ENCODE measurements at regions not wholly inside any gene's neighbourhood (a gene's known extent, or its start where the extent isn't known, plus 50 kb on each side); places are given as distances from the start of the nearest gene placed in this dataset.

DNA sequence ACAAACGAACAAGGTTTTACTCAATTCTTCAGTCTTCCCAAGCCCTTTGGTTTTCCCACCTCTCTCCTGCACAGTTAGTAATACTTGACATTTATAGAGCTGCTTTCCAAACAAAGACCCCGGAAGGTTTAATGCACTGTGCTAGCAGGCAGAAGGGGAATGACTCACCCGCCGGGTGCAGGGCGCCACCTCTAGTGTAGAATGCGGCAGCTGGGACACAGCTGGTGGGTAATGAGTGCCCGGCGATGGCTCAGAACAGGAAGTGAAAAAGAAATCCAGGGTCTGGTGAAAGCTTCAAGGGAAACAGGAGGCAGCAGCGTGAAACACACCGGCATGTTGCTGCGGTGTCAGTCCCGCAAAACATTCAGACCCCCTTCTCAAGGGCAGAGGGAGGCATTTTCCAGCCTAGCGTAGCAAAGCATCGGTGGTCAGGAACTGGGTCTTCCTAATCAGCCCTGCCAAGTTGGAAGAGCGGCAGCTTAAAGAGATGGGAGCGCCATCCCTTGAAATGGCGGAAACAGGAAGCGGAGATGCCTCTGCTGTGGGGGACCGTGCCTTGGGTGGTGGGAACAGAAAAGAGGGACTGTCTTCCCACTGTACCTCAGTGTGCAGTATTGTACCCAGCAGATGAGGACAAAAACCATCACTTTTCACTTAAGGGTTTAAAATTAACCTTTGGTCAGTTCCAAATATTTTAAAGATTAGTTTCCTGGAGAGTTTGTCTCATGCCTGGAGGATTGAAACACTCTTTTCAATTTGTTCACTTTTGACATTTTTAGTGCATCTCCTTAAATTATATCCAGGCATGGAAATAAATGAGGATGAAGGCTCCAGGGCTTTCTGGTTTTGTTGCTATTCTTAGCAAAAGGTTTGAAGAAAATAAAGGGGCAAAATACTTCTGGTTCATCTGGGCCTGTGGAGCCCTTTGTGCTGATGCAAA, 160.7 kb upstream of the MCTP2 start:
- no peak for DNase-seq (ENCODE audit: extremely low spot score)
- POLR2A ChIA-PET, result no interaction called here
- TF ChIP-seq, protein P1, sequence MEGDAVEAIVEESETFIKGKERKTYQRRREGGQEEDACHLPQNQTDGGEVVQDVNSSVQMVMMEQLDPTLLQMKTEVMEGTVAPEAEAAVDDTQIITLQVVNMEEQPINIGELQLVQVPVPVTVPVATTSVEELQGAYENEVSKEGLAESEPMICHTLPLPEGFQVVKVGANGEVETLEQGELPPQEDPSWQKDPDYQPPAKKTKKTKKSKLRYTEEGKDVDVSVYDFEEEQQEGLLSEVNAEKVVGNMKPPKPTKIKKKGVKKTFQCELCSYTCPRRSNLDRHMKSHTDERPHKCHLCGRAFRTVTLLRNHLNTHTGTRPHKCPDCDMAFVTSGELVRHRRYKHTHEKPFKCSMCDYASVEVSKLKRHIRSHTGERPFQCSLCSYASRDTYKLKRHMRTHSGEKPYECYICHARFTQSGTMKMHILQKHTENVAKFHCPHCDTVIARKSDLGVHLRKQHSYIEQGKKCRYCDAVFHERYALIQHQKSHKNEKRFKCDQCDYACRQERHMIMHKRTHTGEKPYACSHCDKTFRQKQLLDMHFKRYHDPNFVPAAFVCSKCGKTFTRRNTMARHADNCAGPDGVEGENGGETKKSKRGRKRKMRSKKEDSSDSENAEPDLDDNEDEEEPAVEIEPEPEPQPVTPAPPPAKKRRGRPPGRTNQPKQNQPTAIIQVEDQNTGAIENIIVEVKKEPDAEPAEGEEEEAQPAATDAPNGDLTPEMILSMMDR (IDR thresholded peaks at IDR 0.05; ENCODE audit: control extremely low read depth, extremely low read depth, low read depth, missing control alignments), result no peak
- CTCF ChIA-PET, result no interaction called here

DNA sequence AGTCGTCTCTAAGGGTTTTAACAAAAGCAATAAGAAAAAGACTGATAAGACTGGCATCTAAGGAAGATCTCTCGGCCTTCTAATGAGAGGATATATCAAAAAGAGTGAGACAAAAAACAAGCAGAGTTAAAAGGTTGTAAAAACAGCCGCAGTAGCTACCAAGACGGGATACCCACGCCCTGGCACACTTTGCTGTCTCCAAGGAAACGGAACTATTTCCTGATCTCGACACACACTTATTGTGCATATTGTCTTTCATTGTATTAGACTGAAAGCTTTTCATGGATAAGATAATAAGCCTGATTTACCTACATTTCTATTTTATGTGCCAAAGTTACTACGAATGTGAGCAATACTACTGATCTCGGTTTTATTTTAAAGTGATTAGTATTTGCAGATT, 161.5 kb upstream of the MCTP2 start:
- TF ChIP-seq, protein P1 (IDR thresholded peaks at IDR 0.05; ENCODE audit: control extremely low read depth, extremely low read depth, low read depth, missing control alignments), result no peak
- ChIA-PET CTCF (no interaction called here), POLR2A (no interaction called here)
- DNase-seq (ENCODE audit: extremely low spot score), result no peak

DNA sequence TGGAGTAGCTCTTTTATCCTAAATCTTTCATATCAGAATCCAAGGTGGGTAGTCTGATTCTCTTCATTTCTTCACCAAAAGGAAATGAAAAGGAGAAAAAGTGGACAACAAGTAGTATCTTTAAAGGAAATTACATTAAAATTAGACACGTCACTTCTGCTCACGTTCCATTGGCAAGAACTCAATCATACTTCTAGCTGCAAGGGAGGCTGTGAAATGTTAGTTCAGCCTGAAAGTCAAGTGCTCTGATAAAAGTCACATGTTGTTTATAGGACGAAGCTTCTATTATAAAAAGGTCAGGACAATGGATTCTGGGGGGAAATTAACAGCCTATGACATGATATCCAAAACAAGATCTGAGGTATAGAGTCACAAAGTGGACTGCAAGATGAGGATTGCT, 164.6 kb upstream of the MCTP2 start:
- DNase-seq (ENCODE audit: extremely low spot score), result no peak
- ChIA-PET POLR2A (no interaction called here), CTCF (no interaction called here)
- TF ChIP-seq, protein P1 (IDR thresholded peaks at IDR 0.05; ENCODE audit: control extremely low read depth, extremely low read depth, low read depth, missing control alignments), result no peak

DNA sequence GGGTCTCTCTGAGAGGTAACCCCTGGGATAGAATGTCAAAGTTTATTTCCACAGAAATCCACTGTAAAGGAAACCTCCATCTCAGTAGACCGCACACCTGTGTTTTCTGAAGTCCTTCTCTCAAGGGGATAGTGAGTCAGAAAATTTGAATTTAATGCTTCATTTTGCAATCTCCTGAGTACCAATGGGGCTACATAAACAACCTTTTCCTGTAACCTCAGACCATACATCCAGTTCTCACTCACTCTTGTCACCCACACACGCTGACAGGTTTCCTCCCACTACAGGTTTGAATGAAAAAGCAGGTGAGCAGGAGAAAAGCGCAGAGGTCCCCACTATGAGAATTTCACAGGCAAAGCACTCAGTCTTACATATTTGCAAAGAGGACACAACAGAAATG, 165.3 kb upstream of the MCTP2 start:
- ChIA-PET CTCF (no interaction called here), POLR2A (no interaction called here)
- TF ChIP-seq, protein P1 (IDR thresholded peaks at IDR 0.05; ENCODE audit: control extremely low read depth, extremely low read depth, low read depth, missing control alignments), result no peak
- DNase-seq (ENCODE audit: extremely low spot score), result no peak

DNA sequence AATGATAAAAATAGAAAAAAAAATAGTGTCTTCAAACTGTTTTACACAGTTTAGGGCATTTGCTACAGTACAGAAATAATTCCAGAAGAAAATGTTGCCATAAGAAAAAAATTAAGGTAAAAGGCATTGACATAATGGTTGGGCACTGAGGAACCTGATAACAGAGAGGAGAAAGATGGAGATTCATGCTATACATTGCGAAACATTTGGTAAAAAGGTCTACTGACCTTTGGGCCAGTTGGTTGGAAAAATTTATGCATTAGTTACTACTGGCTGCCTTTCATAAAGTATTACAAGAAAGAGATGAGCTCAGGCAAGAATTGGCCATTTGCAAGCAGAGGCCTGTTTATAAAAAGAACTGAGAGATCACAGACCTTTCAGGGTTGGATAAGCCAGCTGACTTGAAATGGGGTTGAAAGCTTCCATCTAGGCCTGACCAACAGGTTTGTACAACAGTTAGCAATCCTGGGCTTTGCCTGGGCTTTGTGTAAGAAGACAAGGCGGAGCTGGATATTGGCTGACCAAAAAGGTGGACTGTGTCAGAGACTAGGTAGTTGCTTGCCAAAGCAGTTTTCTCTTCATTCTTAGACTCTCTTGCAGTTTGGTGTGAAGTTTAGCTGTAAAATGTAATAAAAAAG, 166.6 kb upstream of the MCTP2 start:
- ChIA-PET CTCF (interaction anchor here (0.7 to 1.1 kb wide), 2 partner anchors 28 to 55 kb away, joined by 3 read pairs; no protein-coding TSS in a partner anchor), POLR2A (no interaction called here)
- DNase-seq (ENCODE audit: extremely low spot score), result no peak
- TF ChIP-seq, protein P1 (IDR thresholded peaks at IDR 0.05; ENCODE audit: control extremely low read depth, extremely low read depth, low read depth, missing control alignments), result no peak

DNA sequence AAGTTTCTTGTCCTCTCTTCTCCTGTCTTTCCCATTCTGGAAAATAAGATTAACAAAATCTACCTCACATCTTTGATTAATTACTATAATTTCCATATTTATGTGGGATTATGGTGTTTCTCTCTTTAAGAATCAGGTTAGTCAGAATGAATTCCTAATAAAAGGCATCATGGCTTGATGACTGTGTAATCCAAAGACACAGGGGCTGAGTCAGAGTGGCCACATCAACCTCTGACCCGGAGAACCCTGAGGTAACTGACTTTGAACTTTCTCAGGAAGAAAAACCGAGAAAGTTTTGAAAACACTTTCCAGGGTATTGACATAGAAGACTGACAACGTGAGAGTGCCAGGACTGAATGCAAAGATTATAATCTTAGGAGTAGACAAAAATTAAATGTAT, 170.3 kb upstream of the MCTP2 start:
- CTCF ChIA-PET, result interaction anchor here (1.3 kb wide), 1 partner anchor 31 kb away, joined by 3 read pairs; no protein-coding TSS in a partner anchor
- POLR2A ChIA-PET, result no interaction called here
- no peak for DNase-seq (ENCODE audit: extremely low spot score)
- TF ChIP-seq, protein P1 (IDR thresholded peaks at IDR 0.05; ENCODE audit: control extremely low read depth, extremely low read depth, low read depth, missing control alignments), result no peak

Data from GM10248 (cell line).